ENCODE measurements at regions not wholly inside any gene's neighbourhood (a gene's known extent, or its start where the extent isn't known, plus 50 kb on each side); places are given as distances from the start of the nearest gene placed in this dataset.

- Histone ChIP-seq H3K4me1 (ENCODE audit: low read depth, poor library complexity, severe bottlenecking) (no peaks in the 10 kb centered on the region), H3K36me3 (ENCODE audit: insufficient read depth) (no peaks in the 10 kb centered on the region), H4K20me1 (ENCODE audit: insufficient read depth) (no peaks in the 10 kb centered on the region), H3K9ac (no peak overlapping the region), H3K27ac (no peak overlapping the region), H2AFZ (ENCODE audit: low read depth) (no peak overlapping the region), H3K4me3 (IDR thresholded peaks at IDR 0.05; ENCODE audit: insufficient read depth, low read depth, low read length) (no peak overlapping the region), H3K79me2 (ENCODE audit: insufficient read depth, low read depth) (no peaks in the 10 kb centered on the region), H3K4me2 (no peak overlapping the region), H3K27me3 (ENCODE audit: insufficient read depth, low read depth) (no peaks in the 10 kb centered on the region)
- no peak for TF ChIP-seq CTCF (conservative IDR thresholded peaks at IDR 0.05; ENCODE audit: low read depth, low read length)
These were observed 696.7 kb downstream of the RNF144B start for GRCh38 chr6:19083801-19084200.

GRCh38 chr6:19086480-19086879 is 699.3 kb downstream of the RNF144B start:
- H4K20me1 ChIP-seq (ENCODE audit: insufficient read depth): no peaks in the 10 kb centered on the region
- H3K4me1 ChIP-seq (ENCODE audit: low read depth, poor library complexity, severe bottlenecking): no peaks in the 10 kb centered on the region
- H3K4me2 ChIP-seq: no peak overlapping the region
- TF ChIP-seq CTCF (conservative IDR thresholded peaks at IDR 0.05; ENCODE audit: low read depth, low read length): no peak
- H3K79me2 ChIP-seq (ENCODE audit: insufficient read depth, low read depth): no peaks in the 10 kb centered on the region
- no peaks in the 10 kb centered on the region for H3K27me3 ChIP-seq (ENCODE audit: insufficient read depth, low read depth)
- no peak overlapping the region for H3K4me3 ChIP-seq (IDR thresholded peaks at IDR 0.05; ENCODE audit: insufficient read depth, low read depth, low read length)
- no peak overlapping the region for H3K9ac ChIP-seq
- no peak overlapping the region for H3K27ac ChIP-seq
- H2AFZ ChIP-seq (ENCODE audit: low read depth): no peak overlapping the region
- no peaks in the 10 kb centered on the region for H3K36me3 ChIP-seq (ENCODE audit: insufficient read depth)

- Histone ChIP-seq H3K9ac (no peak overlapping the region), H3K79me2 (ENCODE audit: insufficient read depth, low read depth) (no peaks in the 10 kb centered on the region), H3K27me3 (ENCODE audit: insufficient read depth, low read depth) (no peaks in the 10 kb centered on the region), H2AFZ (ENCODE audit: low read depth) (no peak overlapping the region), H3K27ac (no peak overlapping the region), H3K4me3 (IDR thresholded peaks at IDR 0.05; ENCODE audit: insufficient read depth, low read depth, low read length) (no peak overlapping the region), H3K4me2 (no peak overlapping the region), H3K4me1 (ENCODE audit: low read depth, poor library complexity, severe bottlenecking) (no peaks in the 10 kb centered on the region), H4K20me1 (ENCODE audit: insufficient read depth) (no peaks in the 10 kb centered on the region), H3K36me3 (ENCODE audit: insufficient read depth) (no peaks in the 10 kb centered on the region)
- no peak for TF ChIP-seq CTCF (conservative IDR thresholded peaks at IDR 0.05; ENCODE audit: low read depth, low read length)
These were observed 700.1 kb downstream of the RNF144B start for GRCh38 chr6:19087296-19087695.

GRCh38 chr6:19087897-19088296 is 700.7 kb downstream of the RNF144B start:
- Histone ChIP-seq H3K27me3 (ENCODE audit: insufficient read depth, low read depth) (no peaks in the 10 kb centered on the region), H3K4me2 (no peak overlapping the region), H3K9ac (no peak overlapping the region), H3K36me3 (ENCODE audit: insufficient read depth) (no peaks in the 10 kb centered on the region), H3K4me3 (IDR thresholded peaks at IDR 0.05; ENCODE audit: insufficient read depth, low read depth, low read length) (no peak overlapping the region), H4K20me1 (ENCODE audit: insufficient read depth) (no peaks in the 10 kb centered on the region), H2AFZ (ENCODE audit: low read depth) (no peak overlapping the region), H3K4me1 (ENCODE audit: low read depth, poor library complexity, severe bottlenecking) (no peaks in the 10 kb centered on the region), H3K27ac (no peak overlapping the region), H3K79me2 (ENCODE audit: insufficient read depth, low read depth) (no peaks in the 10 kb centered on the region)
- no peak for TF ChIP-seq CTCF (conservative IDR thresholded peaks at IDR 0.05; ENCODE audit: low read depth, low read length)

- Histone ChIP-seq H2AFZ (ENCODE audit: low read depth) (no peak overlapping the region), H3K27ac (no peak overlapping the region), H3K79me2 (ENCODE audit: insufficient read depth, low read depth) (no peaks in the 10 kb centered on the region), H3K4me1 (ENCODE audit: low read depth, poor library complexity, severe bottlenecking) (no peaks in the 10 kb centered on the region), H3K9ac (no peak overlapping the region), H3K4me2 (no peak overlapping the region), H3K4me3 (IDR thresholded peaks at IDR 0.05; ENCODE audit: insufficient read depth, low read depth, low read length) (no peak overlapping the region), H3K36me3 (ENCODE audit: insufficient read depth) (no peaks in the 10 kb centered on the region), H3K27me3 (ENCODE audit: insufficient read depth, low read depth) (no peaks in the 10 kb centered on the region), H4K20me1 (ENCODE audit: insufficient read depth) (no peaks in the 10 kb centered on the region)
- TF ChIP-seq CTCF (conservative IDR thresholded peaks at IDR 0.05; ENCODE audit: low read depth, low read length): no peak
These were observed 713.6 kb downstream of the RNF144B start for GRCh38 chr6:19100752-19101151.
